Stimulated activated CD4-positive, alpha-beta T cell treated with anti-CD3 and anti-CD28 coated beads, Interleukin-15, amount 100 ng/mL, for 24 hours (primary cell): ENCODE measurements at regions not wholly inside any gene's neighbourhood (a gene's known extent, or its start where the extent isn't known, plus 50 kb on each side); places are given as distances from the start of the nearest gene placed in this dataset.

Experiments used
- DNase-seq: peaks from one replicate; pipeline ENCODE4 v3.0.0-alpha.2; 2020

DNA sequence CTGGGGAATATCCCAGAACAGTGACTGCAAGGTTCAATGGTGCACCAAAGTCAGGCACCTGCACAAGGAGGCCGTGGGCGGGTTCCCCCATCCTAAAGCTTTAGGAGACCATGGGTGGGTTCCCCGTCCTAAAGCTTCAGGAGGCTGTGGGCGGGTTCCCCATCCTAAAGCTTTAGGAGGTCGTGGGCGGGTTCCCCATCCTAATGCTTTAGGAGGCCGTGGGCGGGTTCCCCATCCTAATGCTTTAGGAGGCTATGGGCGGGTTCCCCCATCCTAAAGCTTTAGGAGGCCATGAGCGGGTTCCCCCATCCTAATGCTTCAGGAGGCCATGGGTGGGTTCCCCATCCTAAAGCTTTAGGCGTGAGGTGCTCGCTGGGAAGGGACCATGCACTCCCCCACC, 313.3 kb downstream of the FOXL1 start:
- DNase-seq, result no peak

DNA sequence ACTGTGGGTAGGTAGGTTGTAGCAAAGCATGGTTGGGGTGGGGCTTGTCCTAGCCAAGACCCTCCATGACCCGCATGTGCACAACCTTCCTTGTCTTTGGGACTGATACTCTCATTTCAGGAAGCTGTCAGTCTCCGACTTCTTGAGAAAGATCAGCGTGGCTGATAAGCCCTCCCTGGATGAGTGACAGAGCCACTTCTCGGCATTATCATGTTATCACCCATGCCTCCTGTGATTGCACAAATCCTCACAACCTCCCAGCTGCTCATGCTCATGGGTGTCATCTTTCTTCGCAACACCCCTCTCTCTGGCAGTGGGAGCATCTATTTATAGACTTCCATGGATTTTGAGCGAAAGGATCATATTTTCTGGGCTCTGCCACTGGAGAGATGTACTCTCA, 314.2 kb downstream of the FOXL1 start:
- no peak for DNase-seq

DNA sequence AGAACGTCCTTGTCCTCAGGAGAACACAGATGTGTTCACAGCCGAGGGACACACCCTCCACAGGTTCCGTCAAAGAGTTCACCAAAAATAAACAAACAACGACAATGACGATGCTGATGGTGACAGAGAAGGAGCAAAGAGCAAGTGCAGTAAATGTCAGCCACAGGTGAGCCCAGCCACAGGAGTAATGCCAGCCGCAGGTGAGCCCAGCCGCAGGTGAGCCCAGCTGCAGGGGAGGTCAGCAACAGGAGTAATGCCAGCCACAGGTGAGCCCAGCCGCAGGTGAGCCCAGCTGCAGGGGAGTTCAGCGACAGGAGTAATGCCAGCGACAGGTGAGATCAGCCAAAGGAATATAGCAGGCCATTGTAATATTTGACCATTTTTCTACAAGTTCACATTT, 315.2 kb downstream of the FOXL1 start:
- DNase-seq, result no peak

DNA sequence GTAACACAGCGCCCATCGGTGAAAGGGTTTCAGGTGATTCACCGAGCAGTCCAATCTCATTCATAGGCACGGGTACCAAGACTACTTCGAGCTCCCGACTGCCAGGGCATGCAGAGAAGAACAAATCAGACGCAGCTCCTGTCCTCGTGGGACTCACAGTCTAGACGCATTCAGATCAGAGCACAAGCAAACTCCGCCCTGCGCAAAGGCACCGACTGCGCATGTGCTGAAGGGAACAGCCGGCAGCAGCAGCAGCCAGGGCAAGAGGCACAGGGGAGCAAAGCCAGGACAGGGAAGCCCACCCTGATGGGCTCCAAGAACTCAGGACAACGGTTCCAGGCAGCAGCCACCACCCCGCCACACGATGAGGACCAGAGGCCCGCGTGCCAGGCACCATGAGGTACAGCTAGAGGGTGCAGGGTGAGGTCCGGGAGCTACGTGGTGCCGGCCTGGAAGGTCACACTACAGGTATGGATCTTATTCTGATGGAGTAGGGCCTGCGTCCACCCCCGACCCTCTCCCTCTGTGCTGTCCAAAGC, 315.7 kb downstream of the FOXL1 start:
- DNase-seq, result no peak

DNA sequence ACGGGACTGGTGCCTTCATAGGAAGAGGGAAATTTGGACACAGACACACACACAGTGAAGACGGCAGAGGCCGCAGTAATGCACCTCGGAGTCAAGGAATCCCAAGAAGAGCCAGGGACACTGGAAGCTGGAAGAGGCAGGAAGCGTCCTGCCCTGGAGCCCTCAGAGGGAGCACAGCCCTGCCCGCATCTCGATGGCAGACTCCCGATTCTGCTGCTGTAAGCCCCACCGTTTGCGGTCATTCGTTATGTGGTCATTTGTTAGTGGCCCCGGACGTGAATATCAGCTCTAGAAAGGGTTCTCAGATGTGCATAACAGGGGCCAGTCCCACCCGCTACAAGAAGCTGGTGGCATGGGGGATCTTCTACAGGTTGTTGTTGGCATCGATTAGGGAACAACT, 316.6 kb downstream of the FOXL1 start:
- DNase-seq, result no peak

DNA sequence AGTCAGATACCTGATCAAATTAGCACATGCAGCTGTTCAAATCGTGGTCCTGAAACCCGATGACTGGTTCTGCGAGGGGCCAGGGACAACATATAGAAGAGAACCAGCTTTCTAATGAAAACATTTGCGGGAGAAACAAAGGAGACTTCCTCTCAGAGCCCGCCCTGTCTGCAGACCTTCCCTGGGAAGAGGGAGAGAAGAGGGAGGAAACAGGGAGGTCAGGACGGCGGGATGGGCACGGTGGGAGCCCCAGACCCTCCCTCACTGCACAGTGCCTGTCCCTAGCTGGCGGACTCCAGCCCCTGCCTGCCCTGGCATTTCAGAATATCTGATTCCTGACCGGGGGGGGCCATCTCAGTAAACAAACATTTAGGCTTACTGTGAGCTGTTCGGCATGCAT, 317.3 kb downstream of the FOXL1 start:
- no peak for DNase-seq

DNA sequence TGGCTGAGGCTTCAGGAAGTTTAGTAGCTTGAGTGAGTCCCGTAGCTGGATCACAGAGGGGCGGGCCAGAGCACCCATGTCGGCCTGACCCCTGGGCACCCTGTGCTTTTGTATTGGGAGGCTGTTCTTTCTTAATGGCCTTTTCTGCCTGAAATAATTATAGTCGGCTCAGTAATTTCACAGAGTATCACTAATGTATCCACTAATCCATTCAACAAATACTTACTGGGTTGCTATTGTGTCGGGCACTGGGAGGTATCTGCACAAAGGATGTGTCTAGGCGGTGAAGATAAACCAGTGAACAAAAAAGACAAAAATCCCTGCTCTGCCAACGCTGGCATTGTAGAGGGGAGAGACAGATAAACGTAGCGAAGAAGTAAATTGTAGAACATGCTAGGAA, 318.6 kb downstream of the FOXL1 start:
- no peak for DNase-seq

DNA sequence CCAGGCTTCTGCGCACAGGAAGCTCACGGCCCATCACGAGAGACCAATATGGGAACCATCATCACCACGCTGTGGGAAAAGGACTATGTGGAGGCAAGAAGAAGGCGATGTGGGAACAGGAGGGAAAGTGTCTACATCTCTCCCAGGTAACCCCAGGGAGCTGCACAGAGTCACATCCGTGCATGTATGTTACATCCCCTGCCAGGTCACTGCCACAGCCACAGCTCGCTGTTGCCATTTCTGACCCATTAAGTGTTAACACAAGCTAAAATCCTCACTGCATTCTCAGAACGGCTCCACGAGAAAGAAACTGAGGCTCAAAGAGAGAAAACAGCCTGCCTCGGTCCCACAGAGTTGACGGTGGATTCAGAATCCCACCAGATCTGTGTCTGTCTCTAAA, 319.1 kb downstream of the FOXL1 start:
- DNase-seq, result no peak

DNA sequence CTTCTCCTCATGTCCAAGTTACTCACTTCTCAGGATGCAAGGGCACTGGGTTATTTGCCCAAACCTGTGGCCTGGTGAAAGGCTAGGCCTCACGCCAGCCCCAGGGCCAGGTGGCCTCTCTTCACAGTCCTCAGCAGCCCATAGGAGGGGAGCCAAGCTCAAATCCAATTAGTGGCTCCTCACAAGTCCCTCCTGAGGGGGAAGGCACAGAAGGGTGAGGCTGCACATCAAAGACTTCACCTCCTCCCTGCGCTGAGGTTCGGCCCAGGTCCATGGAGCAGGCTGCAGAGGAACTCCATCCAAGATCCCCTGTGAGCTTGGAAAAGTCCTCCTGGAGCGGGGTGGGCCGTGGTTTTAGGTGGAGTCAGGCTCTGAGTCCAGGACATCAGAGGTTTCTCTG, 320.0 kb downstream of the FOXL1 start:
- DNase-seq, result no peak

DNA sequence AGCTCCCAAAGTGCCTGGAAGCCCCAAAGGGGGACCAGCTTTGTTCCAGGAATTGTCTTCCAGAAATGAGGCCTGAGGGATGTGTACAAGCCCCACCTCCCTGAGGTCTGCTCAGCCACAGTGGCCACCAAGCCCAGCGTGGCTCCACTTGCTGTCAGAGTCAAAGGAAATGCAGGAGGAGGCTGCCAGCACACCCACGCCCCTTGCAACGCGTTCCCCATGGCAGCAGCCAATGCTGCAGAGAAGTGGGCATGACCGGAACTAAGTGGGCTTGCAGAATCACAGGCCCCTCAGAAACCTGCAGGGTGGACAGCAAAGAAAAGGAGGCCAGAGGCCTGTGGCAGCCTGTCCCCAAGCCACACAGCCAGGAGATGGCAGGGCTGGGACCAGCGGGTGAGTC, 320.8 kb downstream of the FOXL1 start:
- DNase-seq, result no peak

DNA sequence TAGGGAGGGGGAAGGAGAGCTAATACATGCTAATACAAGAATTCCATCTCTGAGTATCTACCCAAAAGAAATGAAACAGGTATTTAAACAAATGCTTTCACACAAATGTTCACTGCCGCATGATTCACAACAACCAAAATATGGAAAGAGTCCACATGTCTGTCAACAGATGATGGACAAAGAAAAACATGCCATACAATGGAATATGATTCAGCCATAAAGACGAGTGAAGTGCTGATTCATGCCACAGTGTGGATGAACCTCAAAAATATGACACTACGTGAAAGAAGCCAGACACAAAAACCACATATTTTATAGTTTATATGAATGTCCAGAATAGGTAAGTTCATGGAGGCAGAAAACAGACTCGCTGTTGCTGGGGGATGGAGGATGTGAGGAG, 321.4 kb downstream of the FOXL1 start:
- DNase-seq, result no peak

DNA sequence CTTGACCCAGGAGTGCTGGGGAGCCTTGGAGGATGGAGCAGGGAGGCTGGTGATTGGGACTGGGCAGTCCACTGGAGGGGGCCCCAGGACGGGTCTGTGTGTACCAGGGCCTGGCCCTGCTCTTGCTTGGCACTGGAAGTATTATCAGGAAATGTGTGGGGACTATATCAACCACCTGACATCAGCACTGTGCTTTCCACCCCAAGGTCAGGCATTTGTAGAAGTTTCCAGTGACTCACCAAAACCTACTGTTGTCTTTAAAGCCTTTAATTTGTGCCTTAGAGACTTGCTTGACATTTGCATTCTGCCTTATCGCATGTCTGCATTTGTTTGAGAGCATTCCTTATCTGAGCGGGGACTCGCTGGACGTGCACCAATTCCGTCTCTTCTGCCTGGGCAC, 323.1 kb downstream of the FOXL1 start:
- no peak for DNase-seq

DNA sequence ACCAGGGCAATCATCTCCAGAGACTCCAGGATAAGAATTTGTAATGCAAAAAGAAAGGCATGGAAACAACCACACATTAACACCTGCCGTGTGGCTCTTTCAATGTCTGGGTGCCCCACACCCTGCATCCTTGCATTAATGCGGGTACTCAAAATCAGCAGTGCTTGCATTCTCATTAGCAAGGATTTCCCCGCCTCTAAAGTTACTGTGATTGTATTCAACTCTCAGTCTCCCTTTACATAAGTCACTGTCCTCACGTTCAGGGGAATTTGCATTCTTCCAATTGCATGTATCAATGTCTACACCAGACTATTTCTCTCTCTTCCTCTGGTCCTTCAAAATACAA, 324.3 kb downstream of the FOXL1 start:
- no peak for DNase-seq

DNA sequence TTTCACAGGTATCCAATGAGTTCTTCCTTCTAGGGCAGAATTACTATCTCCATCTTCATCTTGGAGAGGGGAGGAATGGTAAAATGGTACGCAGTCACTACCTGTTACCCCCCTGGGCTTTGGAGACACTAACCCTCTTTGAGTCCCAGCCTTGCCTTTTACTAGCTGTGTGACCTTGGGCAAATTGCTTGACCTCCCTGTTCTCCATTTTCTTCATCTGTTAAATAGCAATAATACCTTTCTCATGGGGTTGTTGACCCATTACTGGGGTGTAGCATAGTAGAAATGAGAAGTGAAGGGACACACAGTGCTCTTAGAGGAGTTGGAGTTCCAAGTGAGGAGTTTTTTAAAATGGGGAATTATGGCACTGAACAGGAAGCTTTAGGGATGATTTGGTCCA, 324.7 kb downstream of the FOXL1 start:
- no peak for DNase-seq

DNA sequence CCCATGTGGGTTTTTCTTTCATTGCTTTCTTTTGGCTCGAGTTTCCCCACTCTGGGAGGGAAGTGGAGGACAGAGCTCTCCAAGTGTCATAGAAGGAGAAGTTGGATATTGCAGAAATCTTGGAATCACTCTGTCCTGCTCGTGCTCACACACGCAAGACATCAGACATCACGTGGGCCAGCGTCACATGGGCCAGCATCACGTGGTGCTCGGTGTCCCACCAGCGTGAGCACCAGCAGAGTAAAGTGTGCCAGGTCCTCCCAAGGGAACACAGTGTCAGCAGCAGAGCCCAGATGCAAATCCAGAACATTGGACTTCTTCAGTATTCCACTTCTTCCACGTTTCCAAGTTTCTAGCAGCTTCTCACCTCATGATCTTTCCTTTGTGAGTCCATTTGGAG, 327.0 kb downstream of the FOXL1 start:
- DNase-seq, result no peak

DNA sequence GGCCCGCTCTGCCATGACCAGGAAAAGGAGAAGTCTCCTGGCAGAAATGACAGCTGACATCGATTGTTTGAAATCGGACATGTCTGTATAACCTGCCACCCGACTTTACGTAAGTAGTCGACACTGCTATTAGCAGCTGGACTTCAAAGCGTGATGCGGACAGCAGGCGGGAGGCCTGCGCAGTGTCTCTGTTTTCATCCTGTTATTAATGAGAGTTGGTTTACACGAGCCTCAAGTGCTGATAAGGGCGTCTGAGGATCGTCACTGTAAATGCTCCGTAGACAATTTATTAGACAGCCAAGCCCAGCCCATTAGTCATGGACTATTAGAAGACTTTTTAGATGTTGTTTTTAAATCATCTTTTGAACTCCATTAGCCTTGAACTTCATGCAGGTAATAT, 328.3 kb downstream of the FOXL1 start:
- DNase-seq, result no peak

DNA sequence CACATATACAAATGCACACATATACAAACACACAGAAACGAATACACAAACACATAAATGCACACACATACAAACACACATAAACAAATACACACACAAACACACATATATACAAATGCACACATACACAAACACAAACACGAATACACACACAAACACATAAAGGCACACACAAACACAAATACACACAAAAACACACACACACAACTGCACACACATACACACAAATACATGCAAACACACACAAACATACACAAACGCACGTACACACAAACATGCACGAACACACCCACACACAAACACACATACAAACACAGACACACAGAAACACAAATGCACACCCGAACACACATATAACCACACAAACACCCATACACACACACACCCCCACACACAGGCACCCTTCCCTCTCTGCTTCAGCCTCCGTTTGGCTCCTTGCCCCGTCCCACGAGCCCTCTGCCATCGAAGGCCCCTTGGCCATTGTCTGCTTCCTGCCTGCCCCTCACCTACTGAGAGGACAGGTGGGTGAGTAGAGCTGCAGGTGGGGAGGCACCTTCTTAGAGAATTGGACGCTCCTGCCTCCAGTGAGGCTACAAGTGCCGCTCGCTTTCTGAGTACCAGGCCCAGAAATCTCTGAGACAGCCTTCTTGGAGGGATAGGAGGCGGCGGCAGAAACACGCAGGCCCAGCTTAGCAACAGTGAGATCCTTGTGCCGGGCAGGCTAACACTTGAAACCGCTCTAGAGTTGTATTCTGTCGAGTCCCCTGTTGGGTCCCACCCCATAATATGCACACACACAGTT, 331.2 kb downstream of the FOXL1 start:
- no peak for DNase-seq

DNA sequence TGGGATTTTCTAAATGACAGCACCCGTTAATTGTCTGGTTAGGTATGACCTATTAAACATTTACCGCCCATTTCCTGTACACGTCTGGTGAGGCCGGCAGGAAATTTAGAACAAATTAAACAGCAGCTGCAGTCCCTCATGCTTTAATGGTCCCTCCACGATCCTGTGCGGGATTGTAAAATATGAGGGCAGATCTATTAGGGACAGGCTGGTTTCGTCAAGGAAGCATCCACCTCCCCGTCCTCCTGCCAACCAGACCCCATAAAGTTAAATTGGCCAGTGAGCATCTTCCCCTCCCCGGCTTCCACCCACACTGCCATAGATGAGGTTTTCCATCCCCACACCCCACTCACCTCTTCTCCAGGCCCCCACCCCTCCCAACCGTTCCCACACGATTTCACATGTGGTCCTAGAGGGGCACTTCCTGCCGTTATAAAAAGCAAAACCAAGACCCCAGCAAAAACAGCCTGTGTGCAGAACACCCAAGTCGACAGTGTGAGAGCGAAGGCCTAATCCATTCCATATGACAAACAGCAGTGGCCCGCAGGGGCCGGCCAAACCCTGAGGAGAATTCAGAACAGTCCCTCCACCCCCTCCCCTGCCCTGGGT, 331.9 kb downstream of the FOXL1 start:
- DNase-seq, result no peak

DNA sequence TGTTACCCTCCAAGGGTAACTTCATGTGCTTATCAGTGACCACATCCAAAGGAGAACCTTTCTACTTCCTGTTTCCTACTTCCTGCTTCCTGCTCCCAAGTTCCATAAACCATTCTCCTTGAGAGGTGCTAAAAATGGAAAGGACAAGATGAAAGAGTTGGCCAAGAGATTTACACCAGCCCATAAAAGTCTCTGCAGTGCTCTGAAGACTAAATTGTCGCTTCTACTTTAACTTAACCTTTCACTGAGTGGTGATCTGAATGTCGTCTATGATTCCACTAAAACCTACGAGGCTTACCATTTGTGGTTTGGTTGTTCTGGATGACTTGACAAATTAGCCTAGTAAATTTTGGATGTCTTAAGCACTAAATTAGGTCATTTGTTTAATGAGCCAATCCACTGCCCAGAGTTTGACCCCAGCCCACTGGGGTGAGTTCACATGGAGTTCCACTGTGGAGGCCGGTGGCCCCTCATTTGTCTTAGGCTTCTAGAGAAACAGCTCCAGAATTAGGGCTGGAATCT, 333.1 kb downstream of the FOXL1 start:
- no peak for DNase-seq

DNA sequence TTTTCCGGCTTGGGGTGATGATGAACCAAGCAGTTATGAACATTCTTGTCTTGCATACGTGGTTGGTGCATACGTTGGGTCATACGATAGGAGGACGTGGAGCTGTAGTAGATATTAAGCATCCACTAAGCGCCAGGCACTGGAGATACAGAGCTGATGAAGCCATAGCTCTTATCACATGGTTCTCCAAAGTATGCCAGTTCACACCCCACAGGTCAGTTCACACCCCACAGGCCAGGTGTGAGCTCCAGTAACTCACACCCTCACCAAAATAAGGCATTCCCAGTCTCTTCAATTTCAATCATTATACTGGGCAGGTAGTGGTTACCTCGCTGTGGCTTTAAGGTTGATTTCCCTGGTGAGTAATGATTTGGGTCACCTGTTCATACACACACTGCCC, 335.5 kb downstream of the FOXL1 start:
- no peak for DNase-seq

DNA sequence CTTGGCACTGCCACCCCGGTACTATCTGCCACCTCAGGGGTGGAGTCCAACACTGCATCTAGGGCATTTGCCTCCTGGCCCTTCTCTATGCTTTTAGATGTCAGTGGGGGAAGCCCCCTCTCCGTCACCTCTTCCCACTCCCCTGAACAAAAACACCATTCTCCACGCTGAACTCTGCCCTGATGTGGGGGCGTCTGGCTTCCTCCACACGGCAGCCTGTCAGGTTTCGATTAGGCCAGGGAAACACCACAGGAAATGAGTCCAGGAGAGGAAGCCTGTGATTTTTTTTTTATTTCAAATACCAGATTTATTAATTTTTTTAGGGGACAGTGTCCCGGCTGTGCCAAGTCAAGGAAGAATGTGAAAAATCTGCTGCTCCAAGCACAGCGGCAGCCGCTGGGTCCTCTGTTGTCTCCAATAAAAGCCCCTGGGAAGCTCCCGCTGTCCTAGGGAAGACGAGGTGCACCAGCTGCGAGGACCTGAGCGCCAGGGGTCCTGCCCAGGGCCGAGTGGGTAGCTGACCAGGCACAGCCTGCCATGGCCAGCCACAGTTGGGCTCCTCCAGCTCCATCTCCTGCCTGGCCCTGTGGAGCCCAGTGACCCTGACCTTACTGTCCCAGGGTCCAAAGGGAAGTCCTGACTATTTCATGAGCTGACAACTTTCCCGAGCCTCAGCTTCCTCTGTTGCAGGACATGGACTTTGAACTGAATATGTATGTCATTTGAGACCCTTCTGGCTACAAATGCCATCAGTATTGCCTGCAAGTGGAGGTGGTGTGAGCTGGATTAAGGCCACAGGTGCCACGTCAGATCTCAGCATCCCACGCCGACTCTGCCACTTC, 336.7 kb downstream of the FOXL1 start:
- no peak for DNase-seq

DNA sequence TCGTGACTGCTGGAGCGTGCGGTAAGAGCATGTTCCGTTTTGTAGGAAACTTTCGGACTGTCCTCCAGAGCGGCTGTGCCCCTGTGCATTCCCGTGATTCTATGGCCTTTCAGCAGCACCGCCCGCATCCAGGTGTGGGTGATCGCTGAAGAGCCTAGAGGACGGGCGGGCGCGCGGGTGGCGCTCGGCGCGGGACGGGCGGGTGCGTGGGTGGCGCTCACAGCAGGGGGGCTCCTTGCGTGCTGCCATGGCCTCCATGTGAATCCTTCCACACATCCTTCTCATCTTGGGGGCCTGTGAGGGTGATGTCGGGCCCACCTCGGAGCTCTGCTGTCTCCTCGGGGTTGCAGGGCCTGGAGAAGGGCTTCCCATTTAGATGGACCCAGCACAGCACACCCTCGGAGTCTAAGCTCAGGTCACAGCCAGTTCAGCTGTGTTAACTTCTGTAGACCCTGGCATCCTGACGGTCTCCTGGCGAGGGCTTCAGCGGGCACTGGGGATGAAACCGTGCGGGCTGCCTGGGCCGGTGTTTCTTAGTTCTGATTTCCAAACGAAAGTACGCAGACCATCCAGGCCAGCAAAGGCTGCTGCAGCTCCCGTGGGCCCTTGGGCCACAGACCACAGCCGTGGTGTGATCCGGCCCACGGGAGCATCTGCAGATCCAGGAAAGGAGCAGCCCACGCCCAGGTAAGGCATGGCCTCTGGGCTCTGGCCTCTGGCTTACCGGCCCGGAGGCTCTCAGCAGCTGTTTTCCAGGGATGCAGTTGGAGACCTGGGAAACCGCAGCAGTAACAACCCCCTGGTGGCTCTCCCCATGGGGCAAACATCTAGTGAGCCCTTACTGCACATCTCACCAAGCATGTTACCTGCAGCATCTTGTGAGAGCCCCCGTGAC, 339.4 kb downstream of the FOXL1 start:
- no peak for DNase-seq

DNA sequence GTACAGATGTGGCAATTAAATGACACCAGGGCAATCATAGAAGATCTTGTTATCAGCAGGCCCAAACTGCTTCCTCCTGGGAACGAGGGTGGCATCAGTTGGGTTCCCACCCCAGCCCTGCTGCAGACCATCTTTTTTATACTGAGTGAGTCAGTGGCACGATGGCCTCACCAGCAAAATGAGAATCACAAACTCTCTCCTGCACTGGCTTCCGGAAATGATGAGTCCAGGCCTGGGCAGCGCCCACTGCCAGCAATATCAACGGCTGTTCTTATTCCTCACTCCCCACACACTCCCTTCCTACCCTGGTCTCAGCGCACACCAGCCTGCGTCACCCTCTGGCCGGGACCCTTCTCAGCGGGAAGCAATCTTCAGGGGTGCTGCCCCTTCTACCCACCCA, 340.3 kb downstream of the FOXL1 start:
- no peak for DNase-seq
